ENCODE measurements at regions not wholly inside any gene's neighbourhood (a gene's known extent, or its start where the extent isn't known, plus 50 kb on each side); places are given as distances from the start of the nearest gene placed in this dataset.

DNA sequence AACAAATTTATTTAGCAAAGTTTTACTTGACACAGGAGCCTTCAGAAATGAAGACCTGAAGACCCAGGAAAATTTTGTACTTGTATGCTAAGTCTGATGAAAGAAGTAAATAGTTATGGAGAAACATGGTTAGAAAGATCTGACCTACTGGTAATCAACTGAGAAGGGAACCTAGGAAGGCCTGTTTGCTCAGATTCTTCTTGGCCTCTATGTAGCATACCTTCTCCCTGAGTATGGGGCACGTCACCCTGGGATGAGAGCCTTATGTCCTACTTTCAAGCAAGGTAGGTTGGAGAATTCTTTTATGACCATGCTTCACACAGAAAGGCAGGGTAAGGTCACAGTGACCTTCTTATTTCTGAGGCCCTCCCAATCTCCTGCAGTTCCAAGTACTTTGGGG, 178.6 kb upstream of the CREB1 start:
- 77 to 100% (median 85%) methylated on average over 1 of the region's 1 CpG for WGBS, 5 donors
- H3K4me1 ChIP-seq: peaks cover 0 to 5% (median 0%) of the 10 kb centered on the region in 6 donors
- peaks cover 0 to 35% (median 15%) of the 10 kb centered on the region in 8 donors for H3K9me3 ChIP-seq
- intact Hi-C loops (cut with DNase I; ENCODE audit: low total_unique reads): no loop called here
- H3K36me3 ChIP-seq: no peaks in the 10 kb centered on the region
- no peak overlapping the region for H3K4me3 ChIP-seq
- H3K27me3 ChIP-seq (replicated peaks in 1 of 7): no peaks in the 10 kb centered on the region
- TF ChIP-seq, protein P1, sequence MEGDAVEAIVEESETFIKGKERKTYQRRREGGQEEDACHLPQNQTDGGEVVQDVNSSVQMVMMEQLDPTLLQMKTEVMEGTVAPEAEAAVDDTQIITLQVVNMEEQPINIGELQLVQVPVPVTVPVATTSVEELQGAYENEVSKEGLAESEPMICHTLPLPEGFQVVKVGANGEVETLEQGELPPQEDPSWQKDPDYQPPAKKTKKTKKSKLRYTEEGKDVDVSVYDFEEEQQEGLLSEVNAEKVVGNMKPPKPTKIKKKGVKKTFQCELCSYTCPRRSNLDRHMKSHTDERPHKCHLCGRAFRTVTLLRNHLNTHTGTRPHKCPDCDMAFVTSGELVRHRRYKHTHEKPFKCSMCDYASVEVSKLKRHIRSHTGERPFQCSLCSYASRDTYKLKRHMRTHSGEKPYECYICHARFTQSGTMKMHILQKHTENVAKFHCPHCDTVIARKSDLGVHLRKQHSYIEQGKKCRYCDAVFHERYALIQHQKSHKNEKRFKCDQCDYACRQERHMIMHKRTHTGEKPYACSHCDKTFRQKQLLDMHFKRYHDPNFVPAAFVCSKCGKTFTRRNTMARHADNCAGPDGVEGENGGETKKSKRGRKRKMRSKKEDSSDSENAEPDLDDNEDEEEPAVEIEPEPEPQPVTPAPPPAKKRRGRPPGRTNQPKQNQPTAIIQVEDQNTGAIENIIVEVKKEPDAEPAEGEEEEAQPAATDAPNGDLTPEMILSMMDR (IDR thresholded peaks at IDR 0.05 in 8 of 11, conservative IDR thresholded peaks at IDR 0.05 in 3 of 11): no peak
- no peak for TF ChIP-seq POLR2AphosphoS5 (IDR thresholded peaks at IDR 0.05)
- no peak for TF ChIP-seq POLR2A (IDR thresholded peaks at IDR 0.05)
- no peak for DNase-seq
- H3K27ac ChIP-seq: no peak overlapping the region

DNA sequence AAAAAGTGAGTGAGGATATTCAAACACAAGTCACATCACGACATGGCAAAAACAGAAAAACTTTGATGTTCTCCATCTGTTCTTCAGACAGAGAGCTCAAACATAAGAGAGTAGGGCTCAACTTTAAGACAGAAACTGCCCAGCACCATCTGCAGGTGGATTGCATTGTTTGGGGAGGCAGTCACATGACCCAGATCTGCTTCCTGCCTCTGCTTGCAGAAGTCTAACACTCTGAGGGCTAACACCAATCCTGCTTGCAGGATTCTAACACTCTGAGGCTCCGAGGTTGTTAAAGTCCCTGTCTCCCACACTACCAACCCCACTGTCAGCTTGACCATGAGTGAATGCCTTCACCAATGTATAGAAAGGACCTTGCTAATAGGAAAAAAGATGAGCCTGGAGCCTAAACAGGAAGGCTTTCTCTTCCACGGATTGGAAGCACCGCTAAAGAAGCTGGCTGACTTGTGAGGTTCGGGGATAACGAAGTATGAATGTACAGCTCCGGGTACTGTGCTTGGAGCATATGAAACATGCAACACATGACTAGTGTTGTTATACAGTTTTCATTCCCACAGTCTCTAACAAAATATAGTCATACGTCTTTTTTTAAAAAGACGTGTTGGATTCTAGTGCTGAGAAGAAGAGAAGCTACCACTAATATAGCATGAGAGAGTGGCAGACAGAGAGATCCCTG, 176.6 kb upstream of the CREB1 start:
- DNase-seq: no peak
- Histone ChIP-seq H3K27ac (no peak overlapping the region), H3K36me3 (no peaks in the 10 kb centered on the region), H3K27me3 (replicated peaks in 1 of 7) (no peaks in the 10 kb centered on the region), H3K4me1 (peaks cover 0 to 5% (median 0%) of the 10 kb centered on the region in 6 donors), H3K4me3 (no peak overlapping the region), H3K9me3 (peaks cover 0 to 21% (median 3%) of the 10 kb centered on the region in 8 donors)
- TF ChIP-seq POLR2AphosphoS5 (IDR thresholded peaks at IDR 0.05): no peak
- intact Hi-C loops (cut with DNase I; ENCODE audit: low total_unique reads): no loop called here
- 85 to 91% (median 86%) methylated on average over 9 of the region's 9 CpGs for WGBS, 5 donors

DNA sequence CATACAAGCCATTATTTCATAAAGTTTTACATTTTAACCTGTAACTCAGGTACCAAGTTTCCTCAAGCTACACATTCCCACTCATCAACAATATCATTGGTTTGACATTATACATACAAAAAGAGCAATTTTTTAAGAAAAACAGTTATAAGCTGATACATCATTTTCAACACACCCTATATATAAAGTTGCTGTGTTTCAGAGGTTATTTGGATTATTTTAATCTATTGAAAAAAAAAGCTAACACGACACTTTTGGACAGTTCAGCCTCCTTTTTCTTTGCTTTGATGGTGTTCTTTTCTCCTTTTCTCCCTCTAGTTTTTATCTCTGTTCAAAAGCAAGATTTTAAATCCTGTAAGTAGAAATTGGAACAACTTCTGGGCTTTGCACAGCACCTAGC, 175.9 kb upstream of the CREB1 start:
- TF ChIP-seq, protein P1 (IDR thresholded peaks at IDR 0.05 in 8 of 11, conservative IDR thresholded peaks at IDR 0.05 in 3 of 11): no peak

DNA sequence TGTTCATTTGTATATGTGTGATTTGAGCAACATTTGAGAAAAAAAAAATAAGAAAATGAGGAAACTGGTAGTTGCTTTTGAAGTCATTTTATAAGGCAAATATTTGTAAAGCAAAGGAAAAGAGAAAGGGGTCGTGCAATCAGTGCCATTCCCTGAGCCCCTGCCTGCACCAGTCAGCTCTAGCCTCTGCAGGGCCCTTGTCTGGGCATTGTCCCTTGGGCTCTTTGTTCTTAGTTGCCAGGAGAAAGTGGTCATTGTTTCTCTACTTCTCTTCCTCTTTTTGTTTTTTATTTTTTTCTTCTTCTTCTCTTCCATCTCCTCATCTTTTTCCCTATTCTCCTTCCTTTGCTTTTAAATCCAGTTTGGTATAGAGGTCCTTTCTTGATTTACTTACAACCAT, 175.3 kb upstream of the CREB1 start:
- TF ChIP-seq, protein P1 (IDR thresholded peaks at IDR 0.05 in 8 of 11, conservative IDR thresholded peaks at IDR 0.05 in 3 of 11): no peak
- TF ChIP-seq POLR2AphosphoS5 (IDR thresholded peaks at IDR 0.05): no peak
- TF ChIP-seq POLR2A (IDR thresholded peaks at IDR 0.05): no peak
- intact Hi-C loops (cut with DNase I; ENCODE audit: low total_unique reads): no loop called here
- H3K9me3 ChIP-seq: peaks cover 0 to 8% (median 0%) of the 10 kb centered on the region in 8 donors
- no peak overlapping the region for H3K27ac ChIP-seq
- H3K4me1 ChIP-seq: peaks cover 0 to 5% (median 0%) of the 10 kb centered on the region in 6 donors
- DNase-seq: no peak
- H3K36me3 ChIP-seq: no peaks in the 10 kb centered on the region
- 70 to 91% (median 78%) methylated on average over 1 of the region's 1 CpG for WGBS, 5 donors
- H3K27me3 ChIP-seq (replicated peaks in 1 of 7): no peaks in the 10 kb centered on the region
- H3K4me3 ChIP-seq: no peak overlapping the region

More for the DNA sequence above, 175.9 kb upstream of the CREB1 start:
- peaks cover 0 to 14% (median 0%) of the 10 kb centered on the region in 8 donors for H3K9me3 ChIP-seq
- H3K27me3 ChIP-seq (replicated peaks in 1 of 7): no peaks in the 10 kb centered on the region
- no peak for DNase-seq
- peaks cover 0 to 5% (median 0%) of the 10 kb centered on the region in 6 donors for H3K4me1 ChIP-seq
- intact Hi-C loops (cut with DNase I; ENCODE audit: low total_unique reads): no loop called here
- no peaks in the 10 kb centered on the region for H3K36me3 ChIP-seq
- no peak overlapping the region for H3K27ac ChIP-seq
- no peak overlapping the region for H3K4me3 ChIP-seq
- WGBS, 5 donors: 86 to 93% (median 89%) methylated on average over 1 of the region's 1 CpG
